Loucy (cell line): ENCODE measurements at regions not wholly inside any gene's neighbourhood (a gene's known extent, or its start where the extent isn't known, plus 50 kb on each side); places are given as distances from the start of the nearest gene placed in this dataset.

ENCODE experiments used
- CTCF ChIP-seq: fragments of 200-600 bp; sonication (generic); conservative IDR thresholded peaks from 2 replicates; pipeline ENCODE4 v1.5.1; 2014; ENCODE audit warnings: mild to moderate bottlenecking, antibody characterized with exemption, low read length
- EZH2phosphoT487 ChIP-seq: fragments of 200-600 bp; IDR thresholded peaks from 2 replicates; pipeline ENCODE4 v1.6.1; 2018; ENCODE audit warnings: antibody characterized with exemption, mild to moderate bottlenecking, moderate library complexity, borderline replicate concordance

GRCh38 chr6:151164383-151164782 lies 75.4 kb upstream of the AKAP12 start:
- TF ChIP-seq CTCF = no peak
- TF ChIP-seq EZH2phosphoT487 = no peak
